ENCODE measurements at regions not wholly inside any gene's neighbourhood (a gene's known extent, or its start where the extent isn't known, plus 50 kb on each side); places are given as distances from the start of the nearest gene placed in this dataset.

GRCh38 chr7:122206985-122207384, 62.9 kb upstream of the AASS start (continued):
- no peak for TF ChIP-seq SKI (IDR thresholded peaks at IDR 0.05; ENCODE audit: partially characterized antibody)
- TF ChIP-seq SUZ12 (IDR thresholded peaks at IDR 0.05; ENCODE audit: low read depth, low read length) = no peak

GRCh38 chr7:122203814-122204213, 59.8 kb upstream of the AASS start:
- ChIA-PET POLR2A (no interaction called here), CTCF (ENCODE audit: low intra/inter-chr PET ratio, low total read pairs) (no interaction called here)
- no peak for ATAC-seq
- H3K9me3 ChIP-seq (ENCODE audit: low read length) = no peaks in the 10 kb centered on the region
- no peak overlapping the region for H2AFZ ChIP-seq (ENCODE audit: low read length)
- H3K36me3 ChIP-seq (replicated peaks in 1 of 2; ENCODE audit: control insufficient read depth in 1 of 2, insufficient read depth in 2 of 2, low read length in 2 of 2) = no peaks in the 10 kb centered on the region
- H3K27me3 ChIP-seq (ENCODE audit: control insufficient read depth in 1 of 2, insufficient read depth in 2 of 2, low read length in 2 of 2) = no peaks in the 10 kb centered on the region
- in situ Hi-C loops (cut with HindIII; ENCODE audit: extremely low pct_ligation_motif_present, low pct_unique_long_range_greater_than_20kb) (no loop called here), intact Hi-C loops (cut with micrococcal nuclease; ENCODE audit: unreplicated experiment) (no loop called here)
- no peak overlapping the region for H3K4me2 ChIP-seq (ENCODE audit: low read depth, low read length)
- no peak overlapping the region for H3K27ac ChIP-seq (ENCODE audit: extremely low read length, insufficient read depth, low read length)
- H3K4me1 ChIP-seq (ENCODE audit: insufficient read depth, low read length) = no peaks in the 10 kb centered on the region
- no peaks in the 10 kb centered on the region for H3K79me2 ChIP-seq (ENCODE audit: insufficient read depth, low read length)
- BruUV-seq (replicated peaks) = no TSS peak
- WGBS (ENCODE audit: low lambda C conversion rate) = 25% methylated on average over 1 of the region's 1 CpG
- no peak overlapping the region for H3K9ac ChIP-seq (ENCODE audit: insufficient read depth, low read depth, low read length)
- H4K20me1 ChIP-seq (ENCODE audit: insufficient read depth, low read length) = no peaks in the 10 kb centered on the region
- no peak overlapping the region for H3K4me3 ChIP-seq (replicated peaks in 1 of 3; ENCODE audit: insufficient read depth in 1 of 3, low read depth in 2 of 3, low read length in 3 of 3)
- no peak for DNase-seq (ENCODE audit: low spot score)
- FAIRE-seq = no peak
- TF ChIP-seq SSRP1 (CRISPR knock-in tag; IDR thresholded peaks at IDR 0.05) = no peak
- TF ChIP-seq TARDBP (CRISPR knock-in tag; IDR thresholded peaks at IDR 0.05) = no peak
- TF ChIP-seq ZNF615 (CRISPR knock-in tag; IDR thresholded peaks at IDR 0.05; ENCODE audit: borderline replicate concordance) = no peak
- TF ChIP-seq RAD21 (CRISPR knock-in tag; IDR thresholded peaks at IDR 0.05) = no peak
- TF ChIP-seq XRCC5 (optimal IDR thresholded peaks at IDR 0.05; ENCODE audit: low read length) = no peak
- TF ChIP-seq TBX3 (IDR thresholded peaks at IDR 0.05; ENCODE audit: borderline replicate concordance) = no peak
- no peak for TF ChIP-seq HDAC2 (CRISPR knock-in tag; IDR thresholded peaks at IDR 0.05)
- TF ChIP-seq ZNF891 (CRISPR knock-in tag; IDR thresholded peaks at IDR 0.05) = no peak
- no peak for TF ChIP-seq HMGXB3 (CRISPR knock-in tag; IDR thresholded peaks at IDR 0.05; ENCODE audit: borderline replicate concordance)
- TF ChIP-seq SMARCE1 (IDR thresholded peaks at IDR 0.05; ENCODE audit: borderline replicate concordance) = no peak
- TF ChIP-seq ZNF503 (CRISPR knock-in tag; IDR thresholded peaks at IDR 0.05) = no peak
- TF ChIP-seq MIER3 (CRISPR knock-in tag; IDR thresholded peaks at IDR 0.05; ENCODE audit: borderline replicate concordance) = no peak
- TF ChIP-seq ZNF331 (CRISPR knock-in tag; IDR thresholded peaks at IDR 0.05) = no peak
- no peak for TF ChIP-seq USF2 (IDR thresholded peaks at IDR 0.05; ENCODE audit: low read depth, low read length)
- no peak for TF ChIP-seq USF2 (CRISPR knock-in tag; IDR thresholded peaks at IDR 0.05; ENCODE audit: borderline replicate concordance)
- no peak for TF ChIP-seq KLF11 (CRISPR knock-in tag; IDR thresholded peaks at IDR 0.05)
- TF ChIP-seq REPIN1 (CRISPR knock-in tag; IDR thresholded peaks at IDR 0.05; ENCODE audit: borderline replicate concordance, low read depth) = no peak
